GM19238 (cell line): ENCODE measurements at regions not wholly inside any gene's neighbourhood (a gene's known extent, or its start where the extent isn't known, plus 50 kb on each side); places are given as distances from the start of the nearest gene placed in this dataset.
"Not testable (repeated sequence)": the region's sequence is repeated elsewhere in the genome, so short reads cannot be mapped to it uniquely, and the experiment has no call there.

Experiments
- DNase-seq: peaks from one replicate; pipeline ENCODE4 v3.0.0; 2011; ENCODE audit warnings: low spot score; ENCODE audit not compliant: insufficient read length

DNA sequence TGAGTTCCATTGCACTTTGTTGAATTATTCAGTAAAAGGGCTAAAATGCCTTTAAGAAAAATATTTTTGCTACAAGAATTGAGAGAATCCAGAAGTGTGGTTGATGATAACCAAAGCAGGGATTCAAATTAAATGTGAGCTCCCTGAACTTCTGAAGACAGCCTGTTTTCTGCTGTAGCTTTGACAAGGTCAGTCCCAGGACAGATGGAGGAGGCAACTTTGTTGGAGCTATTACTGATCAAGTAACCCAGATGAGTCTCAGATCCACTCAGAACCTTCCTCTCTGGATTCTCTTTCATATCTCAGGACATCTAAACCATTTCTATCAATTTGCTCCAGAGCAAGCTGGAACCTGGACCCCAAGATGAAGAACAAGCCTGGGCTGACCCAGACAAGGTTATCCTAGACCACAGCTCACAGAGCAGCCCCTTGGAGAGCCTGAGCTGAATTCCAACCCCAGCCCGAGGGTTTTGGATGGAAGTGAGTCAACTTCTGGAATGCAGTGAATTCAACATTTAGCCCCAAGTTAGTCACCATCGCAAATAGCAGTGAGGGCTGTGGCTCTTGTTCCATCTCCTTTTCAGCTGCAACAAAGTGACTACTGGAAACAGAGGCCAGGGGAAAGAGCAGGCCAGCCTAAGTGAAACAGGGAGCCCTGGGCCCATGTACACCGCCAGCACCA is 137.8 kb upstream of the TSC22D1 start:
- no peak for DNase-seq

GRCh38 chr13:44711706-44712105 is 135.6 kb upstream of the TSC22D1 start:
- DNase-seq, result no peak

- DNase-seq, result no peak
These were observed 134.4 kb upstream of the TSC22D1 start for GRCh38 chr13:44710576-44710975.

DNA sequence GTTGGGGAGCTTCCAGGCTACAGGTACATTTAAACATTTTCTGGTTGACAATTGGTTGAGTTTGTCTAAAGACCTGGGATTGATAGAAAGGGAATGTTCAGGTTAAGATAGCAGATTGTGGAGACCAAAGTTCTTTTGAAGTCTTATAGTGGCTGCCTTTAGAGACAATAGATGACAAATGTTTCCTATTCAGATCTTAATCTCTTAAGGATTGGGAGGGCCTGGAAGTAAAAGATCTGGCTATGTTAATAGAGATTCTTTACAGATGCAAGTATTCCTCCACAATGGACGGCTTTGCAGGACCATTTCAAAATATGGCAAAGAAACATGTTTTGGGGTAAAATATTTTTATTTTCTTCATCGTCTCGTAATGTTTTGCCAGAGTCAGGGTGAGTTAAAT is 128.7 kb upstream of the TSC22D1 start:
- DNase-seq, result not testable (repeated sequence)

- DNase-seq, result no peak
These were observed 127.2 kb upstream of the TSC22D1 start for GRCh38 chr13:44703371-44703770.

DNA sequence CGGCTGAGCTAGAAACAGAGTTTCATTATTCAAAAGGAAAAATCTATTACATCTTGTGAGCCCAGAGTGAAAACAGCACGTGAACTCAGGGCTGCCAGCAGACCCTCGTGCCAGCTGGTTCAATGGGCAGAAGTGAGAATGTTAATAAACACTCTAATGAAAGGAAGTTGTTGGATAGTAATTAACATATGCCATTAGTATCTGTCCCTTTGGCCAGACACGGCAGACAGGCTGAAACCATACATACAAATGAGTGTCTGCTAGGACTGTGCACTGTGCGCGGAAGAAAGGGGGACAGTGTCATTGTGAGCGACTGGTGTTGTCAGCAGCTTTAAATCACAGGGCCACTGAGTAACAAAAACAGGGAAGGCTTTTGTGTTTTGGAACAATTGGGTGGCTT is 121.9 kb upstream of the TSC22D1 start:
- DNase-seq, result no peak

DNA sequence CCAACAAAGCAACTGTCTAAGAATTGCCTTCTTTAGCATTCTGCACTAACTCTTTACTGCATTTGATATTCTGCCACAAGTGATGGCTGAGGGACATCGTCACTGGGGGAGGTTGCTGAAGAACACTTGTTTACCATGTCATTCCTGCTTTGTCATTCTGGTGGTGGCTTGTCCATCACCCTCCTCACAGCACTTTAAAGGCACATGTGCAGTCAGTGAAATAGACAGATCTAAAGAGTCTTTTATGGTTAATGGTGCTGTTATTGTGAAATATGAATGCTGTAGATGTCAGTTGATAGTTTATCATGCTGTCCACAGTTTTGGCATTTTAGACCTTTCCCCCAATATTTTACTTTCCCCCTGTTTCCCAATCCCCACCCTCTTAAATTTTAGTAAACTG is 120.9 kb upstream of the TSC22D1 start:
- DNase-seq, result no peak

DNA sequence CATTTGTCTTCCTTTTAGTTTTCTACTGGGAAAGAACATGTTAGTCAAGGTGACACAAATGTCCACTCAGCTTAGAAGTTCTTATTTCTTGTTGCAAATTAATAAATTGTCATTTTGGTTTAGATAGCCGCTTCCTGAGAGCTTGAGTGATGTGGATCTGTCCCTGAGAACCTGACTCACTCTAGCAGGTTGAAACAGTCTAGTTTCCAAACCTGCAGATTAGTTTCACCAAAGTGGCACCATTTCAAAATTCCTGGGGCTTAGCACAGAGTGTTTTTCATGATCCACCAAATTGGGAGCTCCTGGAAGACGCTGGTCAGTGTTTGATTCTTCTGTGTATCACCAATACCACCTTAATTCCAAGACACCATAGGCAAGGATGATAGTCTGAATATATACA is 119.4 kb upstream of the TSC22D1 start:
- no peak for DNase-seq

DNA sequence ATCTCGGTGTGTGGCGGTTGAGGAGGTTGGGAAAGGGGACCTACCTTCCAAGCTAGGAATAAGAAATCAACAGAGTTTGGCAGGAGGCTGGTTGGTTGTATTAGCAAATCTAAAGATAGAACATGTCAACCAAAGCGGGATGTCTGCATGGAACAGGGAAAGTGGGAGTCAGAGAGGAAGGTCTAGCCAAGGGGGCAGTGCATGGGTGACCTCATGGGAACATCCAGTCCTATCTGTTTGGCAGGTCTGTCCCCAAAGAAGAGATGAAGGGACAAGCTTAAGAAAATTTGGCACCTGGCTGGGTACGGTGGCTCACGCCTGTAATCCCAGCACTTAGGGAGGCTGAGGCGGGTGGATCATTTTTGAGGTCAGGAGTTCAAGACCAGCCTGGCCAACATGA is 118.7 kb upstream of the TSC22D1 start:
- DNase-seq, result no peak

- DNase-seq, result no peak
These were observed 118.2 kb upstream of the TSC22D1 start for GRCh38 chr13:44694291-44694690.

GRCh38 chr13:44693156-44693764 is 117.1 kb upstream of the TSC22D1 start:
- DNase-seq, result no peak

- no peak for DNase-seq
These were observed 116.1 kb upstream of the TSC22D1 start for GRCh38 chr13:44692173-44692713.

DNA sequence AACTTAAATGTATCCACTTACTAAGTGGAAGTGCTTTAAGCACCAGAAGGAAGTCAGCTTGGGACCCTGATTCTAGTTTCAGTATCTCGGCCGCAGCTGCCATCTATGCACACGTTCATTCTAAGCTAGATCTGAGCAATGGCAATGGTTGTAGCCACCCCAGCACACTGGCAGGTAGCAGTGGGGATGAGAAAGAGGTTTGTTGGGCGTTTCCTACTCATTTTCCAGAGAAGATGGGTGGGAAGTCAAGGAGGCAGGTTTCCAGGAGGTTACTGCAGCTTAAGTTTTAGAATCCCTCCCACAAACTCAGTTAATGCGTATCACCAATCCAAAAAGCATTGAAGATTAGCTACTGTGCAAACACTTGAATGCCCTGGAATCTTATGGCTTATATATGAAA is 114.2 kb upstream of the TSC22D1 start:
- DNase-seq, result no peak

- DNase-seq, result no peak
These were observed 112.5 kb upstream of the TSC22D1 start for GRCh38 chr13:44688652-44689051.

DNA sequence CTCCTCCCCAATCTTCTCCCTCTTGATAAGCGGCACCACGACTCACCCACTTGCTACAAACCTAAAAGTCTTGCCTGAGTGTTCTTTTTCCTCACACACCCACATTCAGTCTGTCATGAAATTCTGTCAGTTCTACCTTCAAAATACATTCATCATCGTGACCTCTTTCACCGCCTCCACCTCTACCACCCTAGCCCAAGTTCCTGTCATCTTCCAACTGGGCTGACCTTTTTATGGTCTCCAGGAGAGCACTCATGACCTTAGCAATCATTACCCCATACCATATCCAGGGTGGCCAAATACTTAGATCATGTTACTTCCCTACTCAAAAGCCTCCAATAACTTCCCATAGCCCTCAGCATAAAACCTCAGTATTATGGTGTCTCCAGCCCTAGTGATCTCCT is 110.4 kb upstream of the TSC22D1 start:
- DNase-seq, result no peak

- DNase-seq, result no peak
These were observed 109.5 kb upstream of the TSC22D1 start for GRCh38 chr13:44685641-44686040.

- not testable (repeated sequence) for DNase-seq
These were observed 106.3 kb upstream of the TSC22D1 start for GRCh38 chr13:44682416-44682815.

DNA sequence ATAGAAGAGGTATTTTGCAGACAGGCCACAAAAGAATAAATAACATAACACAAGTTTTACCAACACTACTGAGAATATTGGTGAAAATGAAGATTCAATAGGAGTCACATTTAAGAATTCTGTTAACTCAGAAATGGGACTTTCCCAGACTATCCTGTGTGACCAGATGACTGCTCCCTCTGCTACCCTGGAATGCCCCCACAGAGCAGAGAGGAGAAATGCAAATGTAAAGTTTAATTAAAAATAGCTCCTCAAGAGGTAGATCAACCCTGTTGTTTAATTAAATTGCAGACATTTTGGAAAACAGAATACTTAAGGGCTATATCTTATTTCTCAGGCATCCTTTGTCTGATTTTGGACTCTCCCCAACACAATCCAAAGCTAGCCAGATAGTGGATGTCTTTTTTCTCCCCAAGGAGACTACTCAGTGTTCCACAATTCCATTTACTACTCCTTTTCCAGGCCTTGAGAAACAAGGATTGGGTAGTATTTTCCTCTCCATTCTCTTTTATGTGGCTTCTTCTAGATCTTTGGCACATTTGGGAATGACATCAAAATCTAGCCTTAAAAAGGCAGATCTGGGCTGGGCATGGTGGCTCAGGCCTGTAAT is 104.7 kb upstream of the TSC22D1 start:
- DNase-seq, result no peak

GRCh38 chr13:44679597-44679996 is 103.5 kb upstream of the TSC22D1 start:
- DNase-seq, result no peak

GRCh38 chr13:44678197-44678596 is 102.1 kb upstream of the TSC22D1 start:
- no peak for DNase-seq

DNA sequence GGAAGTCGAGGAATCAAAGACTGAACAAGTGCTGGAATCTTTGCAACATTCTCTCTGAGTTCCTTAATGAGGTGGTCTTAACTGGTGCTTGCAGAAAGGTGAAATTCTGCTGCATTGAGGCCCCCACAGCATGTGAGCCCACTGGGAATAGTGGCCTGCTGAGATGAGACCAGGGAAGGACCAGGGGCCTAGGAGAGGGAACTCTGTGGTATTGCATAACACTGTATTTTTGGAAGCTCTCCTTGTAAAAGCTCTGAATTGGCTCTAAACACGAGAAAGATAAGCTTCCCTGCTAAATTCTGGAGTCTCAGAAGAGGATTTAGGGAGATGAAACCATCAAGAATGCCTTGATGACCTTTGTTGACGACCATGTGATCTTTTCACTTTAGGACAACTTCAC is 100.4 kb upstream of the TSC22D1 start:
- no peak for DNase-seq

GRCh38 chr13:44669534-44669933 is 93.4 kb upstream of the TSC22D1 start:
- no peak for DNase-seq

DNA sequence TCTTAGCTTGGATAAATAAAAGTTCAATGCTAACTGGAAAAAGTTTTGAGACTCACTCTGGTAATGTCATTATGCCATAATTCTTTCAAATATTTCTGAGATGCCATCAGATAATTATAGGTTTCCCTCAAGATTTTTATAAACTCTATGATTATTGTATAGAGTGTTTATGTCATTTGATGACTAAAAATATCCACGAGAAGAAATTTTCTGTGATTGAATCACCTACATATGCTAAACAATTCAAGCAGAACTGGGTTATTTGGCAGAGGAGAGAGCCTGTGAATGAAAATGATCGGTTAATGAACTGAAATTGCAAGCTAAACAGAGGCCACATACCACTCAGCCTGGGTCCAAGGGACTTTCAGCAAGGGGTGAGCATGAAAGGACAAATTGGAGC is 92.6 kb upstream of the TSC22D1 start:
- no peak for DNase-seq
